ENCODE measurements at regions not wholly inside any gene's neighbourhood (a gene's known extent, or its start where the extent isn't known, plus 50 kb on each side); places are given as distances from the start of the nearest gene placed in this dataset.

DNA sequence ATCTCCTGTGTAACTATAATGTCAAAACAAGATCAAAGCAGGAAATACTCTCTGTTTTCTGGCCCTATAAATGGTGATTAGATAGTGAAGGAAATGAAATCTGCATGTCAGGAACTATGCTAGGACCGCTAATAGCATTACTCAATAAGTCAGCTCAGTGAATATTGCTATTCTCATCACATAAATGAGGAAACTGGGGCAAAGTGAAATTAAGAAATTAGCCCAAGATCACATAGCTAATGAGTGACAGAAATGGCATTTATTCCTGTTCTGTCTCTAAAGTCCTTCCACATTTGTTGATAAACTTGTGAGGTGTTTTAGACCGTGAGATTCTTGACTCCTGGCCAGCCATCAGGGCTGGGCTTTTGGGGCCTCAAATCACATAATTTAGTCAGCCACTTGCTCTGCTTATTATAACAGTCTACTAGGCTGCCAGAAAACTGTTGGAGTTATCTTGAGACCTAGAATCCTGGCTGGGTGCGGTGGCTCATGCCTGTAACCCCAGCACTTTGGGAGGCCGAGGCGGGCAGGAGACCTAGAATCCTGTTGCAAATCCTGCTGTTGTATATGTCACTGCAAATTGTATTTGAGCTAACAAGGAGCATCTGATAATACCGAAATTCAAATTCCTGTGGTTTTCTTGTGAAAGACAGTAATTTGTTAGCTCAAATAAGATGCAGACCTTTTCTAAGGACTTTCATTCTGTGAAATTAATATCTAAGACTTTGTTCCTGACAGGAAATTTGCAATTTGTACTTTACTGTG lies 66.5 kb upstream of the SHTN1 start:
- TF ChIP-seq, protein P1, sequence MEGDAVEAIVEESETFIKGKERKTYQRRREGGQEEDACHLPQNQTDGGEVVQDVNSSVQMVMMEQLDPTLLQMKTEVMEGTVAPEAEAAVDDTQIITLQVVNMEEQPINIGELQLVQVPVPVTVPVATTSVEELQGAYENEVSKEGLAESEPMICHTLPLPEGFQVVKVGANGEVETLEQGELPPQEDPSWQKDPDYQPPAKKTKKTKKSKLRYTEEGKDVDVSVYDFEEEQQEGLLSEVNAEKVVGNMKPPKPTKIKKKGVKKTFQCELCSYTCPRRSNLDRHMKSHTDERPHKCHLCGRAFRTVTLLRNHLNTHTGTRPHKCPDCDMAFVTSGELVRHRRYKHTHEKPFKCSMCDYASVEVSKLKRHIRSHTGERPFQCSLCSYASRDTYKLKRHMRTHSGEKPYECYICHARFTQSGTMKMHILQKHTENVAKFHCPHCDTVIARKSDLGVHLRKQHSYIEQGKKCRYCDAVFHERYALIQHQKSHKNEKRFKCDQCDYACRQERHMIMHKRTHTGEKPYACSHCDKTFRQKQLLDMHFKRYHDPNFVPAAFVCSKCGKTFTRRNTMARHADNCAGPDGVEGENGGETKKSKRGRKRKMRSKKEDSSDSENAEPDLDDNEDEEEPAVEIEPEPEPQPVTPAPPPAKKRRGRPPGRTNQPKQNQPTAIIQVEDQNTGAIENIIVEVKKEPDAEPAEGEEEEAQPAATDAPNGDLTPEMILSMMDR (IDR thresholded peaks at IDR 0.05), result no peak
- no peak for TF ChIP-seq POLR2A (IDR thresholded peaks at IDR 0.05)
